ENCODE measurements at regions not wholly inside any gene's neighbourhood (a gene's known extent, or its start where the extent isn't known, plus 50 kb on each side); places are given as distances from the start of the nearest gene placed in this dataset.

DNA sequence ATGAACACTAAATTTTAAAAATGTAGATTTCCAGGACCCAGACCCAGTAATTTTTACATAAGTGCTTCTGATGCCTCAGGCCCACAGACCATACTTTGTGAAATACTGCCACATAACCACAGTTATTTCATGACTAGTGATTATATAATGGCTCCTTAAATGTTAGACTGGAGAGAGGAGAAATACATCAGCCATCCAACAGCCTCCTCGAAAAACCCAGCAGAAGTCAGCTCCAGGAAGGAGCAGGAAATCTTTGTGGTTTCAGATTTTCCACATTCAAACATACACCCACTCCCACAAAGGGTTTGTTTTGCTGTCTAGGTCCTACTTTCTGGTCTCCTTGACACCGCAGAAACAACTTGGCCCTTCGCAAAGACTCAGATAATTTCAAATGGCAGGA is 455.2 kb downstream of the DTWD2 start:
- TF ChIP-seq EZH2phosphoT487 (IDR thresholded peaks at IDR 0.05; ENCODE audit: borderline replicate concordance, low read depth, low read length), result no peak
- TF ChIP-seq, protein P1, sequence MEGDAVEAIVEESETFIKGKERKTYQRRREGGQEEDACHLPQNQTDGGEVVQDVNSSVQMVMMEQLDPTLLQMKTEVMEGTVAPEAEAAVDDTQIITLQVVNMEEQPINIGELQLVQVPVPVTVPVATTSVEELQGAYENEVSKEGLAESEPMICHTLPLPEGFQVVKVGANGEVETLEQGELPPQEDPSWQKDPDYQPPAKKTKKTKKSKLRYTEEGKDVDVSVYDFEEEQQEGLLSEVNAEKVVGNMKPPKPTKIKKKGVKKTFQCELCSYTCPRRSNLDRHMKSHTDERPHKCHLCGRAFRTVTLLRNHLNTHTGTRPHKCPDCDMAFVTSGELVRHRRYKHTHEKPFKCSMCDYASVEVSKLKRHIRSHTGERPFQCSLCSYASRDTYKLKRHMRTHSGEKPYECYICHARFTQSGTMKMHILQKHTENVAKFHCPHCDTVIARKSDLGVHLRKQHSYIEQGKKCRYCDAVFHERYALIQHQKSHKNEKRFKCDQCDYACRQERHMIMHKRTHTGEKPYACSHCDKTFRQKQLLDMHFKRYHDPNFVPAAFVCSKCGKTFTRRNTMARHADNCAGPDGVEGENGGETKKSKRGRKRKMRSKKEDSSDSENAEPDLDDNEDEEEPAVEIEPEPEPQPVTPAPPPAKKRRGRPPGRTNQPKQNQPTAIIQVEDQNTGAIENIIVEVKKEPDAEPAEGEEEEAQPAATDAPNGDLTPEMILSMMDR (conservative IDR thresholded peaks at IDR 0.05; ENCODE audit: low read length), result no peak
